ENCODE measurements at regions not wholly inside any gene's neighbourhood (a gene's known extent, or its start where the extent isn't known, plus 50 kb on each side); places are given as distances from the start of the nearest gene placed in this dataset.

- peaks cover 9% of the 10 kb centered on the region for H3K4me1 ChIP-seq
- no peak overlapping the region for H3K4me3 ChIP-seq
- intact Hi-C loops (cut with DNase I) = no loop called here
- TF ChIP-seq, protein P1, sequence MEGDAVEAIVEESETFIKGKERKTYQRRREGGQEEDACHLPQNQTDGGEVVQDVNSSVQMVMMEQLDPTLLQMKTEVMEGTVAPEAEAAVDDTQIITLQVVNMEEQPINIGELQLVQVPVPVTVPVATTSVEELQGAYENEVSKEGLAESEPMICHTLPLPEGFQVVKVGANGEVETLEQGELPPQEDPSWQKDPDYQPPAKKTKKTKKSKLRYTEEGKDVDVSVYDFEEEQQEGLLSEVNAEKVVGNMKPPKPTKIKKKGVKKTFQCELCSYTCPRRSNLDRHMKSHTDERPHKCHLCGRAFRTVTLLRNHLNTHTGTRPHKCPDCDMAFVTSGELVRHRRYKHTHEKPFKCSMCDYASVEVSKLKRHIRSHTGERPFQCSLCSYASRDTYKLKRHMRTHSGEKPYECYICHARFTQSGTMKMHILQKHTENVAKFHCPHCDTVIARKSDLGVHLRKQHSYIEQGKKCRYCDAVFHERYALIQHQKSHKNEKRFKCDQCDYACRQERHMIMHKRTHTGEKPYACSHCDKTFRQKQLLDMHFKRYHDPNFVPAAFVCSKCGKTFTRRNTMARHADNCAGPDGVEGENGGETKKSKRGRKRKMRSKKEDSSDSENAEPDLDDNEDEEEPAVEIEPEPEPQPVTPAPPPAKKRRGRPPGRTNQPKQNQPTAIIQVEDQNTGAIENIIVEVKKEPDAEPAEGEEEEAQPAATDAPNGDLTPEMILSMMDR (IDR thresholded peaks at IDR 0.05) = no peak
- H3K27ac ChIP-seq = no peak overlapping the region
- no peaks in the 10 kb centered on the region for H3K36me3 ChIP-seq
- no peak for ATAC-seq
- H3K27me3 ChIP-seq (ENCODE audit: low read depth) = no peaks in the 10 kb centered on the region
- DNase-seq = no peak
- H3K9me3 ChIP-seq = no peaks in the 10 kb centered on the region
Measured at GRCh38 chr16:77594057-77594456, 128.3 kb upstream of the NUDT7 start.

GRCh38 chr16:77594799-77595596 lies 127.3 kb upstream of the NUDT7 start:
- intact Hi-C loops (cut with DNase I) = no loop called here
- TF ChIP-seq, protein P1 (IDR thresholded peaks at IDR 0.05) = no peak
- Histone ChIP-seq H3K4me1 (peaks cover 9% of the 10 kb centered on the region), H3K4me3 (no peak overlapping the region), H3K27ac (no peak overlapping the region), H3K9me3 (no peaks in the 10 kb centered on the region), H3K36me3 (no peaks in the 10 kb centered on the region), H3K27me3 (ENCODE audit: low read depth) (no peaks in the 10 kb centered on the region)
- DNase-seq (no peak), ATAC-seq (no peak)

GRCh38 chr16:77596261-77596660 lies 126.1 kb upstream of the NUDT7 start:
- no peaks in the 10 kb centered on the region for H3K9me3 ChIP-seq
- peaks cover 9% of the 10 kb centered on the region for H3K4me1 ChIP-seq
- no peaks in the 10 kb centered on the region for H3K36me3 ChIP-seq
- ATAC-seq (no peak), DNase-seq (no peak)
- H3K27ac ChIP-seq = no peak overlapping the region
- no peaks in the 10 kb centered on the region for H3K27me3 ChIP-seq (ENCODE audit: low read depth)
- intact Hi-C loops (cut with DNase I) = no loop called here
- H3K4me3 ChIP-seq = no peak overlapping the region
- TF ChIP-seq, protein P1 (IDR thresholded peaks at IDR 0.05) = no peak

DNA sequence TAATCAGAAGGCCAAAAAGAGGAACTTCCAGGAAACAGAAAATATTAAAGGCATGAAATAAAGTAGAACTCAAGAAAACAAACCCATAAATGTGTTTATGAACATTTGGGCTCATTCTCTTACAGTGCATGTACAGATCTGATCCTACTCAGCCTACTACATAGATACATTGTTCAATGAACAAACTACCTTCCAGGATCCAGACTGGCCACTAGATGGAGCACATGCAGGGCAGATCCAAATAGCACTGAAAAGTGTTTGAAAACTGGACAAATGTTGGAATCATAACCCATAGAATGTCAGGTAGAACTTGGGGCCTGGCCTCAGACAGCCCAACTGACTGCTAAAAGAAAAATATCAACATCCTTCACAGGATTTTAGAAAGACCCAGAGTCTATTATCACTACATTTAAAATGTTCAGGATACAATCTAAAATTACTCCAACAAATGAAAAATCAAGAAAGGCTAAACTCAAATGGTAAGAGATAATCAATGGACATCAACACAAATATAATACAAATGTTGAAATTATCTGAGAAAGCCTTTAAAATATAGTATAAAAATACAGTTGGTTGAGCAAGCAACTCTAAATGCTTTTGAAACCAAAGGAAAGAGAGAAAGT lies 122.4 kb upstream of the NUDT7 start:
- no peak for DNase-seq
- Histone ChIP-seq H3K27ac (no peak overlapping the region), H3K4me3 (no peak overlapping the region), H3K36me3 (no peaks in the 10 kb centered on the region), H3K27me3 (ENCODE audit: low read depth) (no peaks in the 10 kb centered on the region), H3K4me1 (peaks cover 8% of the 10 kb centered on the region), H3K9me3 (no peaks in the 10 kb centered on the region)
- ATAC-seq = peak in 1 of 2 donors; percentile 51
- intact Hi-C loops (cut with DNase I) = no loop called here
- TF ChIP-seq, protein P1 (IDR thresholded peaks at IDR 0.05) = peak; percentile 65

DNA sequence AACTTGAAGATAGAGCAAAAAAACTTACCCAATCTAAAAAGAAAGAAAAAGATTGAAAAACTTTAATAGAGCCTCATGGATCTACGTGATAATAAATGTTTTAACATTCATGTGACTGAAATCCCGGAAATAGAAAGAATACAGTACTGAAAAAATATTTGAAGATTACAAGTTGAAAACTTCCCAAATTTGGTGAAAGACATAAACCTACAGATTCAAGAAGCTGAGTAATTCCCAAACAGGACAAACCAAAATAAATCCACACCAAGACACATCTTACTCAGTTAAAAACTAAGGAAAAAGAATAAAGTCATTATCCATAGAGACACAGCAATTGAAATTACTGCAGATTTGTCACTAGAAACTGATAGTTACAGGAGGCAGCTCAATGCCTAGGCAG lies 121.8 kb upstream of the NUDT7 start:
- Histone ChIP-seq H3K4me1 (peaks cover 2% of the 10 kb centered on the region), H3K36me3 (no peaks in the 10 kb centered on the region), H3K9me3 (no peaks in the 10 kb centered on the region), H3K4me3 (no peak overlapping the region), H3K27ac (no peak overlapping the region), H3K27me3 (ENCODE audit: low read depth) (no peaks in the 10 kb centered on the region)
- intact Hi-C loops (cut with DNase I) = no loop called here
- ATAC-seq (no peak), DNase-seq (no peak)
- TF ChIP-seq, protein P1 (IDR thresholded peaks at IDR 0.05) = no peak

All from lower lobe of right lung (tissue), 2 donors.